ENCODE measurements at regions not wholly inside any gene's neighbourhood (a gene's known extent, or its start where the extent isn't known, plus 50 kb on each side); places are given as distances from the start of the nearest gene placed in this dataset.

GRCh38 chr2:225993430-225993829 lies 593.9 kb downstream of the NYAP2 start:
- TF ChIP-seq TAF1 (conservative IDR thresholded peaks at IDR 0.05): no peak
- no peak for TF ChIP-seq GABPA (IDR thresholded peaks at IDR 0.05 in 1 of 2, conservative IDR thresholded peaks at IDR 0.05 in 1 of 2)
- no peak for TF ChIP-seq ATF3 (IDR thresholded peaks at IDR 0.05)
- no peak for TF ChIP-seq YY1 (IDR thresholded peaks at IDR 0.05)
- TF ChIP-seq JUND (IDR thresholded peaks at IDR 0.05): no peak
- TF ChIP-seq RAD21 (IDR thresholded peaks at IDR 0.05): no peak
- TF ChIP-seq EGR1 (IDR thresholded peaks at IDR 0.05; ENCODE audit: low read depth in 2 of 2): no peak
- no peak for TF ChIP-seq RXRA (IDR thresholded peaks at IDR 0.05)
- TF ChIP-seq, protein P1, sequence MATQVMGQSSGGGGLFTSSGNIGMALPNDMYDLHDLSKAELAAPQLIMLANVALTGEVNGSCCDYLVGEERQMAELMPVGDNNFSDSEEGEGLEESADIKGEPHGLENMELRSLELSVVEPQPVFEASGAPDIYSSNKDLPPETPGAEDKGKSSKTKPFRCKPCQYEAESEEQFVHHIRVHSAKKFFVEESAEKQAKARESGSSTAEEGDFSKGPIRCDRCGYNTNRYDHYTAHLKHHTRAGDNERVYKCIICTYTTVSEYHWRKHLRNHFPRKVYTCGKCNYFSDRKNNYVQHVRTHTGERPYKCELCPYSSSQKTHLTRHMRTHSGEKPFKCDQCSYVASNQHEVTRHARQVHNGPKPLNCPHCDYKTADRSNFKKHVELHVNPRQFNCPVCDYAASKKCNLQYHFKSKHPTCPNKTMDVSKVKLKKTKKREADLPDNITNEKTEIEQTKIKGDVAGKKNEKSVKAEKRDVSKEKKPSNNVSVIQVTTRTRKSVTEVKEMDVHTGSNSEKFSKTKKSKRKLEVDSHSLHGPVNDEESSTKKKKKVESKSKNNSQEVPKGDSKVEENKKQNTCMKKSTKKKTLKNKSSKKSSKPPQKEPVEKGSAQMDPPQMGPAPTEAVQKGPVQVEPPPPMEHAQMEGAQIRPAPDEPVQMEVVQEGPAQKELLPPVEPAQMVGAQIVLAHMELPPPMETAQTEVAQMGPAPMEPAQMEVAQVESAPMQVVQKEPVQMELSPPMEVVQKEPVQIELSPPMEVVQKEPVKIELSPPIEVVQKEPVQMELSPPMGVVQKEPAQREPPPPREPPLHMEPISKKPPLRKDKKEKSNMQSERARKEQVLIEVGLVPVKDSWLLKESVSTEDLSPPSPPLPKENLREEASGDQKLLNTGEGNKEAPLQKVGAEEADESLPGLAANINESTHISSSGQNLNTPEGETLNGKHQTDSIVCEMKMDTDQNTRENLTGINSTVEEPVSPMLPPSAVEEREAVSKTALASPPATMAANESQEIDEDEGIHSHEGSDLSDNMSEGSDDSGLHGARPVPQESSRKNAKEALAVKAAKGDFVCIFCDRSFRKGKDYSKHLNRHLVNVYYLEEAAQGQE (IDR thresholded peaks at IDR 0.05): no peak
- TF ChIP-seq FOXA2 (IDR thresholded peaks at IDR 0.05): no peak
- no peak for TF ChIP-seq HNF4G (IDR thresholded peaks at IDR 0.05)
- TF ChIP-seq, protein P2, sequence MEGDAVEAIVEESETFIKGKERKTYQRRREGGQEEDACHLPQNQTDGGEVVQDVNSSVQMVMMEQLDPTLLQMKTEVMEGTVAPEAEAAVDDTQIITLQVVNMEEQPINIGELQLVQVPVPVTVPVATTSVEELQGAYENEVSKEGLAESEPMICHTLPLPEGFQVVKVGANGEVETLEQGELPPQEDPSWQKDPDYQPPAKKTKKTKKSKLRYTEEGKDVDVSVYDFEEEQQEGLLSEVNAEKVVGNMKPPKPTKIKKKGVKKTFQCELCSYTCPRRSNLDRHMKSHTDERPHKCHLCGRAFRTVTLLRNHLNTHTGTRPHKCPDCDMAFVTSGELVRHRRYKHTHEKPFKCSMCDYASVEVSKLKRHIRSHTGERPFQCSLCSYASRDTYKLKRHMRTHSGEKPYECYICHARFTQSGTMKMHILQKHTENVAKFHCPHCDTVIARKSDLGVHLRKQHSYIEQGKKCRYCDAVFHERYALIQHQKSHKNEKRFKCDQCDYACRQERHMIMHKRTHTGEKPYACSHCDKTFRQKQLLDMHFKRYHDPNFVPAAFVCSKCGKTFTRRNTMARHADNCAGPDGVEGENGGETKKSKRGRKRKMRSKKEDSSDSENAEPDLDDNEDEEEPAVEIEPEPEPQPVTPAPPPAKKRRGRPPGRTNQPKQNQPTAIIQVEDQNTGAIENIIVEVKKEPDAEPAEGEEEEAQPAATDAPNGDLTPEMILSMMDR (IDR thresholded peaks at IDR 0.05; ENCODE audit: low read depth, low read length, missing input control): no peak
- TF ChIP-seq FOXA1 (IDR thresholded peaks at IDR 0.05): no peak
- no peak for TF ChIP-seq ZBTB33 (IDR thresholded peaks at IDR 0.05)
- TF ChIP-seq HNF4A (conservative IDR thresholded peaks at IDR 0.05): no peak
- no peak for TF ChIP-seq MAX (IDR thresholded peaks at IDR 0.05)
- TF ChIP-seq SP1 (IDR thresholded peaks at IDR 0.05): no peak
- TF ChIP-seq NR2F2 (IDR thresholded peaks at IDR 0.05): no peak
- Histone ChIP-seq H3K36me3 (ENCODE audit: control insufficient read depth in 4 of 4, insufficient read depth in 3 of 4, low read depth in 1 of 4, low read length in 3 of 4) (no peaks in the 10 kb centered on the region), H3K9ac (ENCODE audit: low read depth in 1 of 2, low read length in 2 of 2) (no peak overlapping the region), H3K4me1 (ENCODE audit: control insufficient read depth in 4 of 4, insufficient read depth in 4 of 4, low read length in 3 of 4) (no peaks in the 10 kb centered on the region), H3K27ac (ENCODE audit: low read depth in 1 of 2, low read length in 2 of 2) (no peak overlapping the region), H3K4me3 (ENCODE audit: low read depth in 1 of 3, low read length in 3 of 3) (no peak overlapping the region), H3K9me3 (ENCODE audit: control insufficient read depth in 4 of 4, low read length in 3 of 4) (no peaks in the 10 kb centered on the region), H3K27me3 (ENCODE audit: control insufficient read depth in 4 of 4, insufficient read depth in 4 of 4, low read length in 3 of 4) (no peaks in the 10 kb centered on the region)
- 80% methylated on average over 2 of the region's 2 CpGs for WGBS
- no peak for DNase-seq (ENCODE audit: low spot score)

All from liver (tissue), 8 donors.